PFSK-1 (cell line): ENCODE measurements at regions not wholly inside any gene's neighbourhood (a gene's known extent, or its start where the extent isn't known, plus 50 kb on each side); places are given as distances from the start of the nearest gene placed in this dataset.

Experiments used
- POLR2AphosphoS5 ChIP-seq: IDR thresholded peaks from 2 replicates; pipeline ENCODE4 v1.6.1; 2012; ENCODE audit warnings: low read depth, mild to moderate bottlenecking, control low read depth, low read length, moderate library complexity
- SIN3A ChIP-seq: IDR thresholded peaks from 2 replicates; pipeline ENCODE4 v1.6.1; 2012; ENCODE audit warnings: mild to moderate bottlenecking, low read length, moderate library complexity, borderline replicate concordance; ENCODE audit not compliant: insufficient read depth

GRCh38 chr9:107976767-107977166, 487.2 kb upstream of the KLF4 start:
- TF ChIP-seq POLR2AphosphoS5 (no peak), SIN3A (no peak)
